ENCODE measurements at regions not wholly inside any gene's neighbourhood (a gene's known extent, or its start where the extent isn't known, plus 50 kb on each side); places are given as distances from the start of the nearest gene placed in this dataset.

DNA sequence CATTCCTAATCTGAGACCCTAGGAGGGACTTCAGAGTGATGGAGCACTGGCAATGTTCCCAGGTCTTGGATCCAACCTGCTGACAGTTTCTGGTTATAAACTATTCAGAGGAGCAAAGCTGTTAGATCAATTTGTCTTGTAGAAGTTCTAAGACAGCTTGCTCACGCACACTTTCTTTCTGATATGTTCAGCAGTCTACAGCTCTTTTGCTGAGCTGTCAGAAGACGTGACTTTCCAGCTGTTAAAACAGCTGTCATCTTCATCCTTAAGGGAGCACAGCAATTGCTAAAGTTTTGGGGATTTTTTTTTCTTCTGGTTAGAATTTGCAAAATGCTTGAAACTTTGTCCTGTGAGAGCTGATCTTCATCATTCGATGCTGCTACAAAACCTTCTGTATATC, 823.1 kb downstream of the SORCS1 start:
- no peak for ATAC-seq (ENCODE audit: low read depth)
- Histone ChIP-seq H3K36me3 (replicated peaks in 1 of 2; ENCODE audit: control extremely low read depth in 1 of 2, control insufficient read depth in 1 of 2, extremely low read depth in 1 of 2, insufficient read depth in 2 of 2, low read length in 1 of 2) (no peaks in the 10 kb centered on the region), H4K20me1 (ENCODE audit: control insufficient read depth, insufficient read depth, low read length, poor library complexity, severe bottlenecking) (no peaks in the 10 kb centered on the region), H3K4me3 (ENCODE audit: control extremely low read depth in 1 of 5, extremely low read depth in 1 of 5, insufficient read depth in 1 of 5, low read depth in 2 of 5, low read length in 4 of 5) (no peak overlapping the region), H3K9ac (ENCODE audit: low read length) (no peak overlapping the region), H2AFZ (ENCODE audit: insufficient read depth, low read depth, low read length, poor library complexity, severe bottlenecking) (no peak overlapping the region), H3K79me2 (ENCODE audit: control insufficient read depth, insufficient read depth, low read length) (no peaks in the 10 kb centered on the region), H3K4me1 (ENCODE audit: control insufficient read depth in 2 of 2, insufficient read depth in 2 of 2, low read length in 2 of 2) (no peaks in the 10 kb centered on the region), H3K27ac (ENCODE audit: low read length in 2 of 2) (no peak overlapping the region), H3K9me3 (ENCODE audit: control extremely low read depth in 1 of 3, control insufficient read depth in 2 of 3, insufficient read depth in 1 of 3, low read length in 2 of 3) (peaks cover 0 to 7% (median 0%) of the 10 kb centered on the region in 3 donors), H3K27me3 (replicated peaks in 1 of 4; ENCODE audit: control extremely low read depth in 1 of 4, control insufficient read depth in 3 of 4, insufficient read depth in 4 of 4, low read length in 3 of 4) (no peaks in the 10 kb centered on the region), H3K4me2 (replicated peaks; ENCODE audit: low read depth, low read length, poor library complexity, severe bottlenecking) (no peak overlapping the region)
- no peaks in the 10 kb centered on the region for H3K9me3 Mint-ChIP-seq (ENCODE audit: insufficient read depth)
- intact Hi-C loops (cut with micrococcal nuclease), result no loop called here
- ChIA-PET CTCF (no interaction called here), POLR2A (no interaction called here)
- DNase-seq, result no peak
- no peak overlapping the region for H3K4me3 Mint-ChIP-seq
- no peaks in the 10 kb centered on the region for H3K27me3 Mint-ChIP-seq
- no peak overlapping the region for H3K27ac Mint-ChIP-seq
- TF ChIP-seq, protein P1, sequence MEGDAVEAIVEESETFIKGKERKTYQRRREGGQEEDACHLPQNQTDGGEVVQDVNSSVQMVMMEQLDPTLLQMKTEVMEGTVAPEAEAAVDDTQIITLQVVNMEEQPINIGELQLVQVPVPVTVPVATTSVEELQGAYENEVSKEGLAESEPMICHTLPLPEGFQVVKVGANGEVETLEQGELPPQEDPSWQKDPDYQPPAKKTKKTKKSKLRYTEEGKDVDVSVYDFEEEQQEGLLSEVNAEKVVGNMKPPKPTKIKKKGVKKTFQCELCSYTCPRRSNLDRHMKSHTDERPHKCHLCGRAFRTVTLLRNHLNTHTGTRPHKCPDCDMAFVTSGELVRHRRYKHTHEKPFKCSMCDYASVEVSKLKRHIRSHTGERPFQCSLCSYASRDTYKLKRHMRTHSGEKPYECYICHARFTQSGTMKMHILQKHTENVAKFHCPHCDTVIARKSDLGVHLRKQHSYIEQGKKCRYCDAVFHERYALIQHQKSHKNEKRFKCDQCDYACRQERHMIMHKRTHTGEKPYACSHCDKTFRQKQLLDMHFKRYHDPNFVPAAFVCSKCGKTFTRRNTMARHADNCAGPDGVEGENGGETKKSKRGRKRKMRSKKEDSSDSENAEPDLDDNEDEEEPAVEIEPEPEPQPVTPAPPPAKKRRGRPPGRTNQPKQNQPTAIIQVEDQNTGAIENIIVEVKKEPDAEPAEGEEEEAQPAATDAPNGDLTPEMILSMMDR (IDR thresholded peaks at IDR 0.05), result no peak
- TF ChIP-seq EZH2 (IDR thresholded peaks at IDR 0.05; ENCODE audit: borderline replicate concordance, insufficient read depth, low read depth, low read length, poor library complexity, severe bottlenecking), result no peak
- 100% methylated on average over 1 of the region's 3 CpGs for WGBS (ENCODE audit: insufficient coverage)
- H3K4me1 Mint-ChIP-seq, result no peaks in the 10 kb centered on the region

DNA sequence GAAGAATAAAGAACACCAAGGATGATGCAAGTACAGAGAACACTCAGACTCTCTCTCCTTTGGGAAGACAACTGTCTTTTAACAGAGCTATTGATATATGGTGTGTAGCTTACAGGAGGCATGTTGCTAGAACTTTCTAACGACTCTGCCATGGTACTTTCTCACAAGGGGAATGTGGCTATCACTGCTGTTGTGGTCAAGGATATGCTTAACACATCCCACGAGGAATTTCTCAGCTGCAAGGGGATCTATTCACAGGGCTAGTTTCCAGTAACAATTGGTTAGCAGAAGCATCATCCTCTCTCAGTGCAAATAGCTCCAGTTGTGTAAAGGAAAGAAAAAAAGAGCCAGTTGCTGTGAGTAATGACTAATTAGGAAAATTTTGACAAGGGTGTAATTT, 826.0 kb downstream of the SORCS1 start:
- Histone ChIP-seq H2AFZ (ENCODE audit: insufficient read depth, low read depth, low read length, poor library complexity, severe bottlenecking) (no peak overlapping the region), H3K79me2 (ENCODE audit: control insufficient read depth, insufficient read depth, low read length) (no peaks in the 10 kb centered on the region), H4K20me1 (ENCODE audit: control insufficient read depth, insufficient read depth, low read length, poor library complexity, severe bottlenecking) (no peaks in the 10 kb centered on the region), H3K9ac (ENCODE audit: low read length) (no peak overlapping the region), H3K36me3 (replicated peaks in 1 of 2; ENCODE audit: control extremely low read depth in 1 of 2, control insufficient read depth in 1 of 2, extremely low read depth in 1 of 2, insufficient read depth in 2 of 2, low read length in 1 of 2) (no peaks in the 10 kb centered on the region), H3K9me3 (ENCODE audit: control extremely low read depth in 1 of 3, control insufficient read depth in 2 of 3, insufficient read depth in 1 of 3, low read length in 2 of 3) (peaks cover 0 to 13% (median 0%) of the 10 kb centered on the region in 3 donors), H3K4me2 (replicated peaks; ENCODE audit: low read depth, low read length, poor library complexity, severe bottlenecking) (no peak overlapping the region), H3K4me1 (ENCODE audit: control insufficient read depth in 2 of 2, insufficient read depth in 2 of 2, low read length in 2 of 2) (no peaks in the 10 kb centered on the region), H3K27ac (ENCODE audit: low read length in 2 of 2) (no peak overlapping the region), H3K4me3 (ENCODE audit: control extremely low read depth in 1 of 5, extremely low read depth in 1 of 5, insufficient read depth in 1 of 5, low read depth in 2 of 5, low read length in 4 of 5) (no peak overlapping the region), H3K27me3 (replicated peaks in 1 of 4; ENCODE audit: control extremely low read depth in 1 of 4, control insufficient read depth in 3 of 4, insufficient read depth in 4 of 4, low read length in 3 of 4) (no peaks in the 10 kb centered on the region)
- no peak for TF ChIP-seq EZH2 (IDR thresholded peaks at IDR 0.05; ENCODE audit: borderline replicate concordance, insufficient read depth, low read depth, low read length, poor library complexity, severe bottlenecking)
- TF ChIP-seq, protein P1 (IDR thresholded peaks at IDR 0.05), result no peak
- Mint-ChIP-seq H3K4me1 (no peaks in the 10 kb centered on the region), H3K27ac (no peak overlapping the region), H3K4me3 (no peak overlapping the region), H3K9me3 (ENCODE audit: insufficient read depth) (peaks cover 5% of the 10 kb centered on the region), H3K27me3 (no peaks in the 10 kb centered on the region)
- DNase-seq (no peak), ATAC-seq (ENCODE audit: low read depth) (no peak)
- intact Hi-C loops (cut with micrococcal nuclease), result no loop called here
- POLR2A ChIA-PET, result no interaction called here
- CTCF ChIA-PET, result no interaction called here
- WGBS (ENCODE audit: insufficient coverage), result 57% methylated on average over 1 of the region's 2 CpGs

Data from B cell (primary cell).